ENCODE measurements at regions not wholly inside any gene's neighbourhood (a gene's known extent, or its start where the extent isn't known, plus 50 kb on each side); places are given as distances from the start of the nearest gene placed in this dataset.

GRCh38 chr15:89399238-89400115 is 64.9 kb upstream of the POLG start:
- no peak for DNase-seq (ENCODE audit: low read depth)

- no peak for DNase-seq (ENCODE audit: low read depth)
Measured at GRCh38 chr15:89398896-89399237, 64.2 kb upstream of the POLG start.

DNA sequence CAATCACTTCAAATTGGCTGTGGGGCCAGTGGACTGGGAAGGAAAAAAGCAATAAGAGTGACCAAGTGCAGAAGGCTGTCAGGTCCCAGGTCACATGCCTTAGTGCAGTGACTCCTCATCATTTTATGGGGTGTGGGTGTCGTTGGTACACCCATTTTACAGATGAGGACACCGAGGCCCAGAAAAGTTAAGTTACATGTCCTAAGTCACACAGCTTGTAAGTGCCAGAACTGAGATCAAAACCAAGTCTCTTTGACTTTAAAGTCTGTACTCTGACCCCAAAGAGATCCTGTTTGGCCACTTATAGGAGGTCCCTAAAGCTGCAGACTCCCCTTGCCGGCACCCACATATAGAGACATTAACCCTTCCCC is 63.0 kb upstream of the POLG start:
- no peak for DNase-seq (ENCODE audit: low read depth)

DNA sequence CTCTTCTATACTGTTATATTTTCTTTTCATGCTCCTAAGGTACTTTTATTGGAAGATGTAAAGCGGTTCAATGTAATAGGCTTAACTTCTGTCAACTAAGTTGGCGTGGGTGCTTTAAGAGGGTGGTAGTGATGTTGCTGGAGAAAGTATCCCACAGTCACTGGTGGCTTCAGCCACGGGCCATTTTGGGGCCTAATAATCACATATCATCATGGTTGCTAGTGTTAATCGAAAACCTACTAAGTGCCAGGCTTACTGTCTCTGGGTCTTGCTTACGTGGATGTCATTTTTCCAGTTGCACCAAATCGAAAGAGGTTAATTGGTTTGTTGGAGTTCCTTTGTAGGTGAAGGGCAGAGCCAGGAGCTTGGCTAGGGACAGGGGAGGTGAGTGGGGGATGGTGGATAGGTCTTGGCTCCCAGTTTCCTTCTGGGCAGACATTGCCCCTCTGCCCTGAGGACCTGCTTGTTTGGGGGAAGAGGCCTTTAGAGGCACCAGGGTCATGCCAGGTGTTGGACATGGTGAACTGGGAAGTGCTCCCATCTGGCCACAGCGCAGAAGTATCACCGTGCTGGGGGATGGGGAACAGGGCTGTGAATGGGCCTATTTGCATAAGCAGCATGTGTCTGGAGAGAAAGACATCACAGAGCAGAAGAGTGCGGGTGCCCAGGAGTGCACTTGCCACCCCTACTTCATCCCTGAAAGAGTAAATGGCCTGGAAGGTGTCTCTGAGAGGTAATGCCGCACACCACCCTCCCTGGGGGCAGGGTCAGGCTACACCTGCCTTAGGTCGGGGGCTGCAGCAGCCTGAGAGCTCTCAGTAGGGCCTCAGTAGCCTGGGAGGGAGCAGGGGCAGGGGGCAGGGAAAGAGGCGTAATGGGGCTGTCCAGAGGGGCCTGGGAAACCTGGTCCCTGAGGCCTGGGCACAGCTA is 62.4 kb upstream of the POLG start:
- DNase-seq (ENCODE audit: low read depth) = no peak

GRCh38 chr15:89395996-89396395 is 61.4 kb upstream of the POLG start:
- DNase-seq (ENCODE audit: low read depth) = no peak

DNA sequence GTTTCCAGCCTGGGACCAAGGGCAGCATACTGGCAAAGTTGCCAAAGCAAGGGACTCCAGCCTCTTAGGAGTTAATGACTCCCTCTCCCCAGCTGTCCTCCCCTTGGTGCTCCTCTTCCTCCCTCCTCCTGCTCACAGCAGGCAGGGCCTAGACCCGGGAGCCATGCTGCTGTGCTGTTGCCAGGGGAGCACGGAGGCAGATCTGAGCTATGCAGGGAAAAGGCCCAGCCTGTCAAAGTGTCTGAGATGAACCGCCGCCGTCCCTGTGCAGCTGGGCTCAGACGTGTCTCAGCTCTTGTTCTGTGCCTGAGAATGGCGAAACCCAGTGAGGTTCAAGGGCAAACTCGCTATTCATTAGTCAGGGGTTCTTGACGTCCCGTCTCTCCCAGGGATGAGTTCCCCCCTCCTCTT is 60.8 kb upstream of the POLG start:
- no peak for DNase-seq (ENCODE audit: low read depth)

GRCh38 chr15:89395031-89395430 is 60.4 kb upstream of the POLG start:
- no peak for DNase-seq (ENCODE audit: low read depth)

- no peak for DNase-seq (ENCODE audit: low read depth)
Measured at GRCh38 chr15:89393056-89393455, 58.4 kb upstream of the POLG start.

- no peak for DNase-seq (ENCODE audit: low read depth)
Measured at GRCh38 chr15:89391685-89392257, 57.1 kb upstream of the POLG start.

DNA sequence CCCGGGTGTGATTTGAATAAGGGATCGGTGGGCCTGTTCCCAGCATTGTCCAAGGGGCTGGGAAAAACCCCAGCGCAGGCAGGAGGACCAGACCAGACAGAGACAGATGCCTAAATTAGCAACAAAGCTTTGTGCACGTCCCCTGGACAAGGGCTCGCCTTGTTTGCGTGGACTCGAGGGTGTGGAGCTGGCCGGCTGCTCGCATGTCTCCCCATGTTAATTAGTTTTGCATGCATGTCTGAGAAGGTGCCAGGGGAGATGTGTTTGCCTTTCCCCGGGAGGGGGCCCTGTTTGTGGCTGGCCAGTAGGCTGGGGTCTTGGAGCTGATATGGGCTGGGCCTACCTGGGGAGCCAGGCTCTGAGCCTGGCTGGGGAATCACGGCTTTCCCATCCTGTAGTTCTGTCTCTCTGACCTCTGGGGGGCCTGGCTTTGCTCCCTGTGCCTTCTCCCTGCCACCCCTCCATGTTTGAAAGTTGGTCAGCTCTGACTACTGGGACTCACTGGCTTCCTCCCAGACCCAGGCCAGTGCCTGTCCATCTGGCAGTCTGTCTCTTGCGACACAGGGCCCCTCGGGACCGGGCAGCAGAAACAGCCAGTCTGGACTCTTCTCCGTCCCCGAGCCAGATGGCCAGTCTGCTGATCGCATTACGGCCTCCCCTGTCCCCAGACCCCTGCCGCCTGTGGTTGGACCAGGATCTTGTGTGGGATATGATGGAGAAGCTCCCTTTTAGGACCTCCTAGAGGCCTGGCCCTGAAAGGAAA is 55.4 kb upstream of the POLG start:
- no peak for DNase-seq (ENCODE audit: low read depth)

GRCh38 chr15:89387140-89387903 is 52.7 kb upstream of the POLG start:
- DNase-seq (ENCODE audit: low read depth) = no peak

DNA sequence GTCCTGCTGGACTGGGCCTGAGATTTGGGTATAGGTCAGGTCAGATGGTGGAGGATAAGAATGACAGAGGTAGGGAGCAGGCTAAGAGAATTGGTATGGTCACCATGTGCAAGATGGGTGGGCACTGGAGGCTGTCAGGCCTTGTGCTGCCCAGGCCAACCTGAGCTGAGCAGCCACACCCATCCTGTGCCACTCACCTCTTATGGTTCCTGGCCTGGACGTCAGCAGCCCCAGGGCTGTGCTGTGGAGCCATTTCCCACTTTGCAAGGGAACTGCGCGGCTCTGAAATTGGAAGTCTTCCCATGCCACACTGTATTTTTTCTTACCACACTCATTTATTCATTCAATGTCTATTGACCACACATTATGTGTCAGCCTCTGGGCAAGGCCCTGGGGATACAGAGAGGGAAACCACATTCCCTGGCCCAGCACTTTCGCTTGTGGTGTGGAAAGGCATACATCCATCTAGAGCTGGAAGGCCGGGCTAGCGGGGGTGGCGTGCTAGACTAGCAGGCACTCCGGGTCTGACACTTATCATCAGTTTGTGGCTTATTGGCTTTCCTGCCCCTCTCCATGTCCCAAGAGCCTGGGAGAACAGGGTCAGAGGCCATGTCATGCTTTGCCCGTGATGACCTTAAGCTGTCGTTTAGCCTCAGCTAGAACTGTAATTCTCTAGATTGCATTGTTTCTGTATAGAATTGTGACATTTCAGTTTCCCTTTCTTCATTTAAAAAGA is 51.1 kb upstream of the POLG start:
- no peak for DNase-seq (ENCODE audit: low read depth)

All from CMK (cell line).